Tongue (tissue), 2 donors: ENCODE measurements at regions not wholly inside any gene's neighbourhood (a gene's known extent, or its start where the extent isn't known, plus 50 kb on each side); places are given as distances from the start of the nearest gene placed in this dataset. TPM values are rescaled to one million over a fixed set of nuclear protein-coding genes. Genes with fewer than 3 reads are reported as not detected.
"Not testable (repeated sequence)": the region's sequence is repeated elsewhere in the genome, so short reads cannot be mapped to it uniquely, and the experiment has no call there.

ENCODE experiments used
- DNase-seq: peaks from one replicate; pipeline ENCODE4 v3.0.0-alpha.2; 2015
- small RNA-seq: library from RNA; depleted of rRNA; stranded (forward); fragments of <200 nt; gene quantifications from one replicate; pipeline ENCODE3, GENCODE V24; 2014; ENCODE audit warnings: low replicate concordance

DNA sequence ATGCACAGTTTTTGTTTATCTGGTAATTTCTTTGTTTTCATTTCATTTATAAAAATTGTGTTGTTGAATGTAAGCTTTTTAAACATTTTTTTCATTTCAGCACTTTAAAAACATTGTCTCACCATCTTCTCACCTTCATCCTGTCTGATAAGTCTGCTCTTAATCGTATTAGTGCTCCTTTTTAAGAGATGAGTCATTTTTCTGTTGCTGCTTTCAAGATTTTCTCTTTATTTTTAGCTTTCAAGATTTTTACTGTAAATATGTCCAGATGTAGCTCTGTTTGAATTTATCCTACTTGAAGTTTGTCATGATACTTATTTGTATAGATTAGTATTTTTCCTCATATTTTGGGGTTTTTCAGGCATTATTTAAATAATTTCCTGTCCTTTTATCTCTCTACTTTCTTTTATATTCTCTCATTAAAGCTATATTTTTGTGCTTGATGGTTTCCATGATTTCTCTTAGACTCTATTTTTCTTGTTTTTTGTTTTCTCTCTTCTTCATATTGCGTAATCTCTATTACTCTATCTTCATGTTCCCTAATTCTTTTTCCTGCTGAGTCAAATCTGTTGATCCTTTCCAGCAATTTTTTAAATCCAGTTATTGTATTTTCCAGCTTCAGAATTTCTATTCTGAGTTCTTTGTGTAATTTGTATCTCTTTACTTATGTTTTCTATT, 1400.4 kb upstream of the PCDH7 start:
- no peak for DNase-seq

DNA sequence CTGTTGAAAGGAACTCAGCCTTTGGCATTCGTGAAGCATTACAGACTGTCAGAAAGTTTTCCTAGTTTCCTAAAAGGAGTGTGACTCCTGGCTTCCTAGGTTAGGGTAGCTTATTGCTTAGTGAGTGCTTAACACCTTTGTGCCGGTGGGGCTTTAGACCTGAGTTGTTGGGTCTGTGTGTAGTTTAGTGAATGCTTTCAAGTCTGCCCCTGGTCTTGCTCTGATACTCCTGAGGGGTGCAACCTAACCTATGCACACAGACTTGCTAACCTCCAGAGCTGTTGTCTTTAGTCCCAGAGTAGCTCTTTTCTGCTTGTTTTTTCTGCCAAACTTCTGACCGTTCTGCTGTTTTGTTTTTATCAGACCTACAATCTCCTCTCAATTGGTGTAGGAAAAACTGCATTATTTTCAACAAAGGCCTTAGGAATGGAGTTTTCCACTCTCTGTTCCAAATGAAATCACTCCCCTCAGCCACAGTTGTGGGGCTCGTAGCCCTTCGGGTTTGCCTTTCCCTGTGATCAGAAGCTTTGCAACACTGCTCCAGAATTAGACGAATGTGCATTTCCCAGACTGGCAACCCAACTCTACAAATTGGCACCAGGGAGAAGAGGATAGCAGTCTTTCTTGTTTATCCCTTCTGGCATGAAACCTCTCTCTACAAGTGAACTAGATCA, 1399.1 kb upstream of the PCDH7 start:
- peak; percentile 29 for DNase-seq

DNA sequence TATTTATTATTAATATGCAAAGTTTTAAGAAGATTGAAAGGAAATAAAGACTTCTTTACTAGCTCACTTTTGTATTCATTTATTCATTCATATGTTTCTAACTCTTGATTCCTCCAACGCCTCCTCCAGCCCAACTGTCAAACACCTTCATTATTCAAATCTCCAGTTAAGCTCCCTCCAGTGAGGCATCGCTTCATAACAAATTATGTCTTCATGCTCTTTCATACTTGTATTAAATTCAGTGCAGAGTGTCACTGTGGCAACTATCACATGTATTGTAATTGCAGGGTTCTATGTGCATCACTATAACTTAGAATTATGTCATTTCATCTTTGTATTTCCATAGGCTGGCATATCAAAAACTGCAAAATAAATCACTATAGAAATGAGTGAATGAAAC, 1394.2 kb upstream of the PCDH7 start:
- no peak for DNase-seq

GRCh38 chr4:29326816-29327215, 1393.4 kb upstream of the PCDH7 start:
- no peak for DNase-seq

GRCh38 chr4:29336861-29337260, 1383.3 kb upstream of the PCDH7 start:
- DNase-seq = no peak

DNA sequence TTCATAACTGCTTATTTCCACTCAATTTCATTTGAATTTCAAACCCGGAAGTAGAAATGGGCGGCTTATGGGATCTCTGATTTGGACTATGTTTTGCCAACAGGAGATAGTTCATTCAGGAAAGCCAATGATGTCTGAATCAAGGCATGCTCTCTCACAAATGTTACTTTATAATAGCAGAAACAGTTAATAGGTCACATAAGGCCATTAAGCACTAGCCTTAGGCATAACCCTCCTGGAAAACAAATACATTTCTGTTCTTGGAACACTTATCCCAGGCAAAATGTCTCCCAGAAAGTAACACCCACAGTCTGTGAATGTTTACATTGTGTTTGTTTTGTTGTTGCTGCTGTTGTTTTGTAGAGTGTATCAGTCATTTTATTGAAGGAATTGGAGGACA, 1347.2 kb upstream of the PCDH7 start:
- no peak for DNase-seq

- DNase-seq = no peak
Observed at GRCh38 chr4:29375716-29376115, 1344.5 kb upstream of the PCDH7 start.

DNA sequence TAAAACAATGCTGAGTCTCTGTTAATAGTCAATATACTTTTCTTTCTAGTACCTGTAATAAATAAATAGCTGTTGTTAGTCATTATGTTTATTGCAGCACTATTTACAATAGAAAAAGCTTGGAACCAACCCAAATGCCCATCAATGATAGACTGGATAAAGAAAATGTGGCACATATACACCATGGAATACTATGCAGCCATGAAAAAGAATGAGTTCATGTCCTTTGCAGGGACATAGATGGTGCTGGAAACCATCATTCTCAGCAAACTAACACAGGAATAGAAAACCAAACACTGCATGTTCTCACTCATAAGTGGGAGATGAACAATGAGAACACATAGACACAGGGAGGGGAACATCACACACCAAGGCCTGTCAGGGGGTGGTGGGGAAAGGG, 1341.9 kb upstream of the PCDH7 start:
- DNase-seq = not testable (repeated sequence)

GRCh38 chr4:29390921-29391320, 1329.2 kb upstream of the PCDH7 start:
- no peak for DNase-seq

GRCh38 chr4:29405116-29405515, 1315.1 kb upstream of the PCDH7 start:
- DNase-seq = no peak

DNA sequence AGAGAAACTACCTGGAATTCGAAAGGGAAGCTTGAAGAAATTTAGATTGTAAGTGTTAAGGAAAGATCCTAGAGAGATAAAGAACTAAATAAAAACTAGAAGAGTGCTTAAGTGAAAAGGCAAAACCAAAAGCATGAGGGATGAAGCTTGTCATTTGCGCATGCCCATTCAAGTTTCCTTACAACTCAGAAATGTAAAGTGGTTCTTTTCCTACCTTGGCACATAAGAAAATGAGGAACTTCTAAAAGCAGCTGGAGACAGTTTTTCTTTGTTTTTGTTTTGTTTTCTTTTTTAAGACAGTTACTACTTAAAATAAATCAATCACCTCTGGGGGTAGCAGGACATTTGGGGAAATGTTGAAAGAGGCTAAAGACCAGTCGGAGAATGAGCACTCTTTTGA, 1304.4 kb upstream of the PCDH7 start:
- DNase-seq = no peak

GRCh38 chr4:29423836-29424721, 1296.1 kb upstream of the PCDH7 start:
- peak; percentile 1 for DNase-seq

DNA sequence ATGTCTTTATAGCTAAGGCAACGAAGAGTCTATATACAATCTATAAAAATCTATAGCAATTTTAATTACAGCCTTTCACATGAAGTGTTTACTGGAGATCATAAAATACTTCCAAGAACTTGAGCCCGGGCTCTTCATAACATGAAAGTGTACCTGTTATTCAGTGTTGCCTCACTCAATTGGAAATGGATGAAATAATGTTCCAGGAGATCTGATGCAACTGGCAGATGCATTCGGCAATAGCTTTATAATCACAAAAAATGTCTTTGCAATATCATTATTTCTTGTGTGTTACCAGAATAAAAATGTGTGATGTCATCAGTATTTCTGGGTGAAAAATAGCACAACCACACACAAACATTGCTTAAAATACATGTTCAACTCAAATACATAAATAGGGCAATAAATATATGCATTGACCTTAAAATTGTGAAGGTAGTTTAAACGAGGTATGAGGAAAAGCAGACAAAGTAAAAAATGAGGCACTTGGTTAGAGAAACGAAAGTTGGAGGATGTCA, 1266.8 kb upstream of the PCDH7 start:
- DNase-seq = no peak

DNA sequence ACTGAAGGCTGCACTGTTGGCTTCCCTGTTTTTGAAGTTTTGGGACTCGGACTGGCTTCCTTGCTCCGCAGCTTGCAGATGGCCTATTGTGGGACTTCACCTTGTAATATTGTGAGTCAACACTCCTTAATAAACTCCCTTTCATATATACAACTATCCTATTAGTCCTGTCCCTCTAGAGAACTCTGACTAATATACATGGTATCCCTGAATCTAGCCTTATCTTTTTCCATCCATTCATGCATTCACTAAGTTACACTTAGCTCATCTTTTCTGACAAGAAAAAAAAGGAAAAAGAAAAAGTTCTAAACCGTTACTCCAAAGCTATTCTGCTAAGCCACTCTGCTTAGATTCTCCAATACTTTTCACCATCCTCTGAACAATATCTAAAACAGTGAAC, 1260.2 kb upstream of the PCDH7 start:
- no peak for DNase-seq

GRCh38 chr4:29467044-29467717, 1253.0 kb upstream of the PCDH7 start:
- DNase-seq = peak; percentile 39

Small RNA genes in the stretch of these regions (small RNA-seq; reads per million reads assigned to genes)
- gene RF00019 (not detected), gene RN7SL101P (not detected)
